ENCODE measurements at regions not wholly inside any gene's neighbourhood (a gene's known extent, or its start where the extent isn't known, plus 50 kb on each side); places are given as distances from the start of the nearest gene placed in this dataset.

DNA sequence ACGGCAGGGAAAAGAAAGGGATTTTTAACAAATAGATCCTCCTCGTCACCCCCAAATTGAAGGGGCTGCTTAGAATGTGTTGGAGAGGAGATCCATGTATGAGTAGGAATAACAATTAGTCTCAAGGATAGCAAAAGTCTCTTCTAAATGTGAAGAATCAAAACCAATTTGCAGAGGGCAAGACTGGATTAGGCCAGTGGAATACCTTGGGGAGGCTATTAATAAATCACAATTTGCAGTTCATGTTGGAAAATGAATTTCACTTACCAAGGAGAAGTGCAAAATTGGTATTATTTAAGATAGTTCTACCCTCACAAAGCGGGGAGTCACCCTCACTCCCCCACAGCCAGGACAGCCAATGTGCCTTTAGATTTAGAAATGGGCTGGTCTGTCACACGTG, 299.8 kb upstream of the SLC30A5 start:
- peaks cover 0 to 3% of the 10 kb centered on the region in 2 donors for H3K9me3 Mint-ChIP-seq
- no peaks in the 10 kb centered on the region for H3K36me3 Mint-ChIP-seq

DNA sequence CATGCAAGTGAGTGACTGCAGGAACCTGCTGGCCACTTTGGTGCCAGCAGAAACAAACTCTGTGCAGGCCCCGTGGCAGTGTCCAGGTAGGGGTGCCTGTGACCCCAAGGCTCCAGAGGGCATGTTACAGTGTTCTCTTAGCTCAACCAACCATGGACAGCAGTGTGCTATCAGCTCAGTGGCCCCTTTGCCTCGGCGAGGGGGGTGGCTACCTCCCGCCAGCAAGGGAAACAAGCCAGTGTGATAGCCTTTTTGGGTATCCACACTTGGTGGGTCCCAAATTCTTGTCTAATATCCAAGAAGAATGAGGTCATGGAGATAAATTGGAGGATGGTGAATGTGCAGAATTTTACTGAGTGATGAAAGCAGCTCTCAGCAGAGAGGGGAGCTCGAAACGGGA, 298.6 kb upstream of the SLC30A5 start:
- Mint-ChIP-seq H3K36me3 (no peaks in the 10 kb centered on the region), H3K9me3 (peaks cover 0 to 3% of the 10 kb centered on the region in 2 donors), H3K27ac (no peak overlapping the region)
- no peak for ATAC-seq
- no peak for DNase-seq (ENCODE audit: low spot score in 2 of 2)

More for the DNA sequence above, 299.8 kb upstream of the SLC30A5 start:
- DNase-seq (ENCODE audit: low spot score in 2 of 2) (no peak), ATAC-seq (no peak)
- no peak overlapping the region for H3K27ac Mint-ChIP-seq

DNA sequence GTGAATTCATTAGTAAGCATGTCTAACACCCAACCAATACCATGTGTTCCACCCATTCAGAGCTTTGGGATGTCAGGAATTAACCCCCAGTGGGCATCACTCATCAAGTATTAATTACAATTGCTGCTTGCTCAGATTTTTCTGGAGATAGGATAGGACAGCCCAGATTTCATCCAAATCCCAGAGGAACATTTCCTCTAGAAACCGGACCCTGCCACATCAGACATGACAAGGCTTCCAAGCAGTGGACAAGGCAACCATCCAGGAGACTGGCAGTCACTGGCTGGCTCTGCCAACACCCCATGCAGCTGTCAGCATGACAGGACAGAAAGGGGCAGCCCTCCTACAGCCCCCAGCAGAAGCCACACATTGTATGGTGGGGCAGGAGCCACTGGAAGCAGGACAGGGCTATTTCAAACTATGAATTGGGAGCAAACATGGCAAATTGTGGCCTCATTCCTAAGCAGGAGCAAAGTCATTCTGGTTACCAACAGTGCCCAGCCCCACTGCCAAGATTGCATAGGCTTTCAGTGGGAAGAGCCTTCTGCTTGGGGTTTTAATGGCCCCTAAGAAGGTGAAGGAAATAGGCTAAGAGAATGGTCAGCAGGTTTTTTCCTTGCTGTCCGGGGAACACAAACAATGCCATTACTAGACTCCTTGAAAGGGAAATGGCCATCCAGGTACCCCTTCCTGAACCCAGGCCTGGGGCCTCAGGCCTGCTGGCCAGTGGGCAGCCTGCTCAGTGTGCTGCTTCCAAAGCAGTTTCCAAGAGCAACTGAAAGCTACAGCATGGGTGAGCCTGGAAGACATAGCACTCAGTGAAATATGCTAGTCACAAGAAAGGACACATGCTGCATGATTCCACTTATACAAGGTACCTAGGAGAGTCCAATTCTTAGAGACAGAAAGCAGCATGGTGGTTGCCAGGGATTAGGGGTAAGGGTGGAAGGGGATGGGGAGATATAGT, 294.7 kb upstream of the SLC30A5 start:
- H3K27ac Mint-ChIP-seq = no peak overlapping the region
- no peaks in the 10 kb centered on the region for H3K9me3 Mint-ChIP-seq
- no peak for ATAC-seq
- DNase-seq (ENCODE audit: low spot score in 2 of 2) = no peak
- no peaks in the 10 kb centered on the region for H3K36me3 Mint-ChIP-seq

DNA sequence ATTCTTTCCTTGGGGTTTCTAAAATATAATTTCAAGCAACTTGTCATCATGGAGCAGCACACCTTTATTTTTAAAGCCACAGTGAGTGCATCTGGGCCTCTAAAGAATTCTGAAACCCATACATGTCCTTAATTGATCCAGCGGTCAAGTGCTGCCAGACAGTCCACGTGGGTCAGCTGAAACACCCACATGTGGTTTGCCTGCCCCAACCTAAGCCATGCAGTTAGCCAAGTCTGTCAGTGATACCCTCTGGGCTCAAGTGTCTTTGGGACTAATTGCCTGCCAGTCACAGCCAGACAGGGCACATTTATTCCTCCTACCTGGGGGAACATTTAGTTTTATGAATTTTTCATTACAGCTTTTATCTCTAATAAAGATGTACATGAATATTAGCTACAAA, 291.4 kb upstream of the SLC30A5 start:
- no peak for ATAC-seq
- no peak overlapping the region for H3K27ac Mint-ChIP-seq

DNA sequence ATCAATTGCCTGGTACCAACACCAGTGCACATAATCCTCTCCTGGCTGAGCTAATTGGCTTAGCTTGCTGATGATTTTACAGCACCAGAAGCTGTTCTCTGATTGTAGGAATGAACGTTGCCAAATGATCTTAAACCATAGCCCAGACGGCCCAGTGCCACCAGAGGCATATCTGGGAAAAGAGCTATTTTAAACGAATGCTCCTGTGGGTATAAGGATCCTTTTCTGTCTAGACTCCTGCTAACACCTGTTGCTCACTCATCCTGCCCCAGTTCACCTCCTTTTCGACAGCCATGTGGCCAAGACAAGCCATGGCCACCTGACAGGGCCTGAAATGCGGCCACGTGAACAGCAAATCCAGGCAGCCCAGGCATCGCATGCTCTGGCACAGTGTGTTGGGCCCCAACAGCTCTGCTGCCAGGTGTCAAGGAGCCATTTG, 289.9 kb upstream of the SLC30A5 start:
- no peak for DNase-seq (ENCODE audit: low spot score in 2 of 2)
- Mint-ChIP-seq H3K27ac (no peak overlapping the region), H3K36me3 (no peaks in the 10 kb centered on the region), H3K9me3 (peaks cover 0 to 3% of the 10 kb centered on the region in 2 donors)
- ATAC-seq = no peak

More for the DNA sequence above, 291.4 kb upstream of the SLC30A5 start:
- Mint-ChIP-seq H3K9me3 (peaks cover 0 to 3% of the 10 kb centered on the region in 2 donors), H3K36me3 (no peaks in the 10 kb centered on the region)
- DNase-seq (ENCODE audit: low spot score in 2 of 2) = no peak

DNA sequence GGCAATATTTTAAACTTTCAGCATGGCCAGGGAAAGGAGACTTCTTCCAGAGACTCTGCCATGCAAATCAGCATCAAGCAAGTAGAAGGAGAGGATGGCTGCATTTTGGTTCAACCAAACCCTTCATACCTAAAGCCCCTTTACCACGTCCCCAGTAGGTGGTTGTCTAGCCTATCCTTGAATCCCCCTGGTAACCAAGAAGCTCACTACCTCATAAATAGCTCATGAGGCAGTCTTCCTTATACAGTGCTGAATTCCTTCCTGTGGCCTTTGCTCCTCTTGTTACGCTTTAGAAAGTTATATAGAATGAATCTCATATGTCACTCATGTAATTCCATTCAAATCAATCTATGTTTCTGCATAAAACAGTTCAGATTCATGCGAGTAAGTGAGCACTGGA, 289.5 kb upstream of the SLC30A5 start:
- no peaks in the 10 kb centered on the region for H3K36me3 Mint-ChIP-seq
- DNase-seq (ENCODE audit: low spot score in 2 of 2) (no peak), ATAC-seq (no peak)
- H3K27ac Mint-ChIP-seq = no peak overlapping the region
- peaks cover 0 to 3% of the 10 kb centered on the region in 2 donors for H3K9me3 Mint-ChIP-seq

DNA sequence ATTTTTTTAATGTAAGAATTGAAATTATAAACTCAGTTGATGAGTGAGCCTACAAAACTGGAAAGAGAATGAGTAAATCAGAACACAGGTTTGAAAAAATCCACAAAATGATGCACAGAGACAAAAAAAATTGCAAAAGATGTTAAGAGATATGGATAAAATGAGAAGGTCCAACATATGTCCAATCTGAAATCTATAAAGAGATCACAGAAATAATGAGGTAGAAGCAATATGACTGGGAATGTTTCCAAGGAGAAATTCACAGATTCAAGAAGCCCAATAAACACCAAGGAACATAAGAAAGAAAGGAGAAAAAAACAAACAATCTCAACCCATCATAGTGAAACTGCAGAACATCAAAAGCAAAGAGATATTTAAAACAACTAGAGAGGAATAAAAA, 288.4 kb upstream of the SLC30A5 start:
- ATAC-seq = no peak
- DNase-seq (ENCODE audit: low spot score in 2 of 2) = no peak
- Mint-ChIP-seq H3K27ac (no peak overlapping the region), H3K36me3 (no peaks in the 10 kb centered on the region), H3K9me3 (peaks cover 0 to 3% of the 10 kb centered on the region in 2 donors)

DNA sequence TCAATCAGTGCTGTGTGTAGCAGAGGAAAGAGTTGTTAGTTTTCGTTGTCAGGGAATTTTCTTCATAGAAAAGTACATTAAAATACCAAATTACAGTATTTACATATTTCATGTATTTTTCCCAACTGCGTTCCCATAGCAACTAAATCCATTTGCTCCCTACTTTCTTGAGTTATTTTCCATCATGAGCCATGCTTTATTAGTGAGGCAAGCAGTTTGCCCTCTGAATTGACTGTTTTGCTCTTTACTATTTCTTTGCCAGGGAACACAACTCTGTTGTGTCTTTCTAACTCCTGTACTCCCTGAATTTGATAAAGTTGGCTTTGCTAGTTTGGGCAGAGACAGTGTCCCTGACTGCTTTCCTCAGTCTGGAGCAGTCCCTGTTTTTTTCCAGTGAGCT, 276.2 kb upstream of the SLC30A5 start:
- Mint-ChIP-seq H3K9me3 (peaks cover 0 to 6% of the 10 kb centered on the region in 2 donors), H3K36me3 (no peaks in the 10 kb centered on the region), H3K27ac (no peak overlapping the region)
- no peak for DNase-seq (ENCODE audit: low spot score in 2 of 2)
- no peak for ATAC-seq

DNA sequence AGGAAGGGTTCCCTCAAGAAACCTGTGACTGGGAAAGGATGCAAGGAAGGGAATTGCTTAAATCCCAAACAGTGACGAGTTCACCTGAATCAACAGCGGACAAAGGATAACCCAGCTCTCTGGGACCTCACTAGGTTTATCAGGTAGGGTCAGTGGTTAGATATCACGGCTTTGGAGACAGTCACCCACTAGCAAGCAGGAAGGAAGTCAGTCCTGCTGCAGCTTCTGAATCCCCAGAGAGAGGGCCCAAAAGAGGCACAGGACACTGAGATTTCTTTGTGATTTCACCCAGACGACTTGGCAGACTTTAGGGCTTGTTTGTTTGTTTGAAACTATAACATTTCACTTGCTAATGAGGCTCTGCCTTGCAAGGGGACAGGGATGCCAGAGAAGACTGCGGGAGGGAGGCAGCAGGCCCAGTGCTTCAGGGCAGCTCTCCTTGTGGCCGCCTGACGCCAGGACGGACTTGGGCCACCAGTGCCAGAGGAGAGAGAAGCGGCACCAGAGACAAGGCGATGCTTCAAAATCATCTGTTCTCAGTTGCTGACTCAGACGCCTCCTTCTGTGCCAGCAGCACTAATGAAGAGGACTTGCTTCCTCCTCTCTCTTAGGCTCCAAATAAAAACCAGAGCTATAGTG, 275.6 kb upstream of the SLC30A5 start:
- no peak for ATAC-seq

DNA sequence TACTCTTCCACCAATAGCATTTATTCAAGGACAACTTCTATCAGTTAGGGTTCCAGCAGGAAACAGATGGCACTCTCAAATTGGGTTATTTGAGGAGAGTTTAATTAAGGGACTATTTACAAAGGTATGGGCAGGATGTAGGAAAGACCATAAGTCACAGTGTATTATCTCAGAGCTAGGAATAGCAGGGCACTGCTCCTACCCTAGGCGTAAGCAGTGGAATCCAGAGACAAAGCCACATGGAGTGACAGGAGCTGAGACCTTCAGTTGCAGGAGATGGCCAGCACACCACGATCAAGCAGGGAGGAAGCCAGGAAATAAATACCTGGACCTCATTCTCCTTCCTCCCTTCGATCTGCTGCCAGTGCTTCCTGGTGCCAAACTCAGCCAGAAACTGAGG, 274.9 kb upstream of the SLC30A5 start:
- H3K9me3 Mint-ChIP-seq = peaks cover 0 to 3% of the 10 kb centered on the region in 2 donors
- DNase-seq (ENCODE audit: low spot score in 2 of 2) (no peak), ATAC-seq (no peak)
- no peak overlapping the region for H3K27ac Mint-ChIP-seq
- no peaks in the 10 kb centered on the region for H3K36me3 Mint-ChIP-seq

More for the DNA sequence above, 275.6 kb upstream of the SLC30A5 start:
- H3K36me3 Mint-ChIP-seq = no peaks in the 10 kb centered on the region
- H3K9me3 Mint-ChIP-seq = peaks cover 0 to 6% of the 10 kb centered on the region in 2 donors
- no peak overlapping the region for H3K27ac Mint-ChIP-seq
- DNase-seq (ENCODE audit: low spot score in 2 of 2) = no peak

DNA sequence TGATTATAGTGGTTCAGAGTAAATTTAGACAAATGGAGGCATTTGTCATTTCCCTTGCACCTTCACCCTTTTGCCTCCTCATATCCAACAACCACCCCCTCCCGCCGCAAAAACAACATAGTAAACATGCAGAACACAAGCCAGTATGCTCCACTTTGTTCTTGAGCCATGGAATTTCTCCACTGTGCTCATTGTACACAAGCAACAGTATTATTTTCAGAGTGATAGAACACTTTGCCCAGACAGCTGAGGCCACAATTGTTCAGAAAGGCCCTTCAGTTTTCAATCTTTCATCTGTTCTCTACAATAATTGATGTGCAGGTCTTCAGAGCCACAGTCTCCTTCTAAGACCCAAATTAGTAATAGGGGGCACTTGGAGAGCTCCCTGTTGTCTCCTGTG, 272.8 kb upstream of the SLC30A5 start:
- DNase-seq (ENCODE audit: low spot score in 2 of 2) (no peak), ATAC-seq (no peak)
- no peak overlapping the region for H3K27ac Mint-ChIP-seq
- H3K9me3 Mint-ChIP-seq = no peaks in the 10 kb centered on the region
- no peaks in the 10 kb centered on the region for H3K36me3 Mint-ChIP-seq

DNA sequence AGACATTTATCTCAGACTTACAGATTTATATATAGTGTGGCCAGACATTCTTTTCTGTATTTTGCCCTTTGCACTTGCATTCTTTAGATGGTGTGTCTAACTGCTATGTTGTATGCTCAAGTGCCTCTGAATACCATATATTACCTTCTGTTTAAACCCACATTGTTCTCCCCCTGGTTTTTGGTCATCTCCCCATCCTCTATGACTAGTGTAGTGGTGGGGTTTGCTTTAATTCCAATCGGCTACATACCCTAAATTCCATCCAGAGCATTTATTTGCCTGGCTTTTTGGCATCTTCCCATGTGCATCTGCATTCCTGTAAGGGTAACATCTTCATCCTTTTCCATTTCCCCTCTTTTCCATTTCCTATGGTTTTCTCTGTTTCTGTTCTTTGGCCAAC, 271.0 kb upstream of the SLC30A5 start:
- no peak for ATAC-seq
- Mint-ChIP-seq H3K27ac (no peak overlapping the region), H3K9me3 (no peaks in the 10 kb centered on the region), H3K36me3 (no peaks in the 10 kb centered on the region)
- DNase-seq (ENCODE audit: low spot score in 2 of 2) = no peak

DNA sequence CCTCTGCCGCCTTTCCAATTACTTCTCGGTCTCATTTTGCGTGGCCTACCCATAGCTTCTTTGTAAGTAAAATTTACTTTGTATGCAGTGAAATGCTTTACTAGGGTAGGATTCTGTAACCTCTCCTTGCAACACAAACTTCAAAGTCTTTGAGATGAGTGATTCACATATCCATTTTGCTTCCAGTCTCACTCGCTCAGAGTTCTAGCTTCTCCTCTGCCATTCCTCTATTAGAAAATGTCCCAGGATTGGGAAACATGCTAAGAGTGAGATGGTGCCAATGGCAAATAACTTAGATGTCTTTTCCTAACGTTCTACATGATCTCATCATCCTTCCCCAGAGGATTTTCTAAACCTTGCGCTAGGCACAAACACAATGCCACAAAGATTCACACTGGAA, 270.5 kb upstream of the SLC30A5 start:
- Mint-ChIP-seq H3K27ac (no peak overlapping the region), H3K9me3 (no peaks in the 10 kb centered on the region), H3K36me3 (no peaks in the 10 kb centered on the region)
- ATAC-seq = no peak
- DNase-seq (ENCODE audit: low spot score in 2 of 2) = no peak

DNA sequence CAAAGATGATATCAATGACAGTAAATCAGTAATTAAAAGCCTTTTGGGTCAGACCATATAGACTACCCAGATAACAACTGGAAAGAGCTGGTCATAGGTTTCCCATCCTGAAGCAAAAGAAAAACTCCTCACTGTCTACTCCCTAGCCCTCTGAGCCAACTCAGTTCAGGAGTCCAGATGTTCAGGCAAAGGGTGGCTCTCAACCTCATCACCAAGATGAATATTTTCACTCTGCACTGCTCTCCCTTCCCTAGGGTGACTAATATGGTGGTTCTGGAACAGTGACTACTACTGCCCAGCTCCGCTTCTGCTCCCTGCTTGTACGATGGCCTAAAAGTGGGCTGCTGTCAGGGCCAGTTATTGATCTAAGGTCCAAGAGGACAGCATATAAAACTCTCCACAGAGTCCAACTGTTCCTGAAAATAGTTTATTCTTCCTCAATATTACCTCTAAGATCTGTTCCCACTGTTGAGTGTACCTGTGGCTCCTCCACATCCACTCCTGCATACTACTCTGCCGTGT, 263.4 kb upstream of the SLC30A5 start:
- H3K36me3 Mint-ChIP-seq = no peaks in the 10 kb centered on the region
- H3K27ac Mint-ChIP-seq = no peak overlapping the region
- no peak for ATAC-seq
- no peak for DNase-seq (ENCODE audit: low spot score in 2 of 2)
- H3K9me3 Mint-ChIP-seq = no peaks in the 10 kb centered on the region

DNA sequence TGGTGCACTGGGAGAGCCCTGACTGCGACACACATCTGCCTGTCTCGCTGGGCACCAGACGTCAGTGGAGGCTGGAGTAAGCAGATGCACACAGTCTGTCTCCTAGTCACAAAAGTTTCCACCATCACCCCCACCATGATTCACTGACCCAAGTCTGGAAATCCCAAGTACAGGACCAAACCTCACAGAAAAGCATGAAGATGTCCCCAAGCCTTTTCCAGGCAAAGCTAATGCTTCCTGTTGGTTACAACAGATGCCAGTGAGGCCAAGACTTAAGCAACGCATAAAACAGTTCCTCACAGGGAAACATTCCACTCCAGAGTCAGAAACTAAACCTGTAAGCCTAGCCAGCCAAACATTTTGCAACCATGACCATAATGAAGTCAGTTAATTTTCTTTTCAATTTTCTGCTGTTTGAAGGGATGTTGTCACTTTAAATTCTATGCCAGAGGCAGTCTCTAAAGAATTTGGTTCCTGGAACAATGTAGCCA, 259.3 kb upstream of the SLC30A5 start:
- ATAC-seq (no peak), DNase-seq (ENCODE audit: low spot score in 2 of 2) (no peak)
- H3K9me3 Mint-ChIP-seq = no peaks in the 10 kb centered on the region
- no peak overlapping the region for H3K27ac Mint-ChIP-seq
- no peaks in the 10 kb centered on the region for H3K36me3 Mint-ChIP-seq

DNA sequence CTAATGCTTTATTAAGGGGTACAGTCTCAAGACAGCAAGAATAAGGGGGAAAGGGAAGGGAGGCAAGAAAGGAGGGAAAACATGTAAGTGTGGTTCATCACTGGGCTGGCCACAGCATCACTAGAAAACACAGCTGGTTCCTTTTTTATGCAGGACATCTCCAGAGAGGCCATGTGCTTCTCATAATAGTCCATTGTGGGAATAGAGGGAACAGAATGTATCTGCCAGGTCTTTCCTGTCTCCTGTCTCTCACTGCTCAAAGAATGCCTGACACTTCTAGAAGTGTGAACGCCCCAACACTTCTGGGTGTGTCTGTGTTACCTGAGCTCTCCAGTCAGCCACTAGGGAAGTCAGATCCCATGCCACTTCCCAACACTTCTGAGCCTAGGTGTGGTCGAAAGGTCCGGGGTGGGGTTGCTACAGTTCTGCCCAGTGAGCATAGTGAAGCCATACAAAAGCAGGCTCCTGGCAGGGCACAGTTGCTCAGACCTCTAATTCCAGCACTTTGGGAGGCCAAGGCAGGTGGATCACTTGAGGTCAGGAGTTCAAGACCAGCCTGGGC, 255.6 kb upstream of the SLC30A5 start:
- H3K27ac Mint-ChIP-seq = no peak overlapping the region
- DNase-seq (ENCODE audit: low spot score in 2 of 2) (no peak), ATAC-seq (no peak)
- no peaks in the 10 kb centered on the region for H3K9me3 Mint-ChIP-seq
- H3K36me3 Mint-ChIP-seq = no peaks in the 10 kb centered on the region

DNA sequence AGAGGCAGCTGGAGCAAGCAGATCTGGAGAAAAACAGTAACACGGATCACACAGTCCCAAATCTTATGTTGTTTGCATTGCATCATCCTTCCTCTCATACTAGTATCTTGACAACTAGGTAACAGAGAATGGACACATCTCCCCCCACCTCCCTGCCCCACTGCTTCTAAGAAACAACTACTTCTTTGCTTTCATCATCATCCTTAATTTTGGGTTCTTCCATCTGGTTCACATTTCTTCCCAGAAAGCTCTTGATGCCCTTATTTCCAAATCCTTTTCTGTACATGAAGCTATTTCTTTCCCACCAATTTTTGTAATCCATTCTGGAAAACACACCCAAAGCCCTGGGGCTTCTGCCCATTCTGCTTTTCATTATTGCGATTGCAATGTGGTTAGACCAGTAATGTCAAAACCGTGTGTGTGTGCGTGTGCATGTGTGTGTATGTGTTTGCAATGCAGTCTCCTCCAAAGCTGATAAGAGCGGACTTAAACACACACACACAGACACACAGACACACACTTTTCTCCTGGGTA, 254.7 kb upstream of the SLC30A5 start:
- DNase-seq (ENCODE audit: low spot score in 2 of 2) (no peak), ATAC-seq (no peak)
- Mint-ChIP-seq H3K36me3 (no peaks in the 10 kb centered on the region), H3K27ac (no peak overlapping the region), H3K9me3 (no peaks in the 10 kb centered on the region)

All from activated naive CD4-positive, alpha-beta T cell treated with anti-CD3 and anti-CD28 coated beads, Interleukin-2, amount 50 U/mL, for 72 hours (primary cell).